ENCODE measurements at regions not wholly inside any gene's neighbourhood (a gene's known extent, or its start where the extent isn't known, plus 50 kb on each side); places are given as distances from the start of the nearest gene placed in this dataset.

- no peak for DNase-seq
These were observed 775.4 kb downstream of the TYW1 start for GRCh38 chr7:67771846-67772605.

GRCh38 chr7:67773081-67773480, 776.4 kb downstream of the TYW1 start:
- DNase-seq, result no peak

- DNase-seq, result no peak
These were observed 780.5 kb downstream of the TYW1 start for GRCh38 chr7:67777119-67777518.

GRCh38 chr7:67781841-67782240, 785.2 kb downstream of the TYW1 start:
- no peak for DNase-seq

- no peak for DNase-seq
These were observed 789.4 kb downstream of the TYW1 start for GRCh38 chr7:67786021-67786420.

- no peak for DNase-seq
These were observed 792.0 kb downstream of the TYW1 start for GRCh38 chr7:67788669-67789068.

- DNase-seq, result no peak
These were observed 795.3 kb downstream of the TYW1 start for GRCh38 chr7:67791918-67792317.

GRCh38 chr7:67794544-67794943, 797.9 kb downstream of the TYW1 start:
- no peak for DNase-seq

- no peak for DNase-seq
These were observed 807.2 kb downstream of the TYW1 start for GRCh38 chr7:67803789-67804188.

GRCh38 chr7:67805921-67806471, 809.4 kb downstream of the TYW1 start:
- DNase-seq, result no peak

GRCh38 chr7:67807826-67808225, 811.2 kb downstream of the TYW1 start:
- no peak for DNase-seq

GRCh38 chr7:67809586-67809985, 813.0 kb downstream of the TYW1 start:
- DNase-seq, result no peak

GRCh38 chr7:67813621-67814292, 817.1 kb downstream of the TYW1 start:
- DNase-seq, result no peak

GRCh38 chr7:67817481-67817880, 820.8 kb downstream of the TYW1 start:
- DNase-seq, result no peak

GRCh38 chr7:67821116-67821515, 824.5 kb downstream of the TYW1 start:
- no peak for DNase-seq

- no peak for DNase-seq
These were observed 826.7 kb downstream of the TYW1 start for GRCh38 chr7:67823345-67823744.

- no peak for DNase-seq
These were observed 828.7 kb downstream of the TYW1 start for GRCh38 chr7:67825356-67825755.

- no peak for DNase-seq
These were observed 845.3 kb downstream of the TYW1 start for GRCh38 chr7:67841896-67842295.

- no peak for DNase-seq
These were observed 845.9 kb downstream of the TYW1 start for GRCh38 chr7:67842571-67842970.

GRCh38 chr7:67843001-67843565, 846.5 kb downstream of the TYW1 start:
- DNase-seq, result no peak

GRCh38 chr7:67843615-67844014, 847.0 kb downstream of the TYW1 start:
- no peak for DNase-seq

- no peak for DNase-seq
These were observed 850.6 kb downstream of the TYW1 start for GRCh38 chr7:67847092-67847787.

Measured in stimulated activated CD4-positive, alpha-beta T cell treated with anti-CD3 and anti-CD28 coated beads, Interleukin-1b, Interleukin-23, amount 100 ng/mL, for 48 hours (primary cell).